ENCODE measurements at regions not wholly inside any gene's neighbourhood (a gene's known extent, or its start where the extent isn't known, plus 50 kb on each side); places are given as distances from the start of the nearest gene placed in this dataset.

DNA sequence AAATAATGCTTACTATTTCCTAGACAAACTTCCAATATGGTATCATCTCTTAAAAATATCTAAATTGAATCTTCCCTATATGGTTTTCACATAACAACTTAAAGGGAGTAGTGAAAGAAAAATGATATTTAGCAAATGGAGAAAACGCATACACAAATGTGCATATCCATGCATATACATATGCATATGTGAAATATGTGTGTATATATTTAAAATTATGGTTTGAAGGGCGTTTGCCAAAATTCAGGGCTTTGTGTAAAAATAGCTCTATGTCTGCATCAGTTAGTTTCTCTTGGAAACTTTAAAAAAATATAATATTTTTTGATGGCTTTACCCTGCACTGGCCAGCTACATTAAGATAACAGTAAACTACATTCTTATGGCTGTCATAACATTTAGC lies 986.7 kb downstream of the BCL11A start:
- Histone ChIP-seq H3K4me3 (no peak overlapping the region), H3K4me1 (no peaks in the 10 kb centered on the region), H3K27me3 (no peaks in the 10 kb centered on the region), H3K9me3 (no peaks in the 10 kb centered on the region), H3K27ac (no peak overlapping the region), H3K36me3 (no peaks in the 10 kb centered on the region)
- TF ChIP-seq, protein P1, sequence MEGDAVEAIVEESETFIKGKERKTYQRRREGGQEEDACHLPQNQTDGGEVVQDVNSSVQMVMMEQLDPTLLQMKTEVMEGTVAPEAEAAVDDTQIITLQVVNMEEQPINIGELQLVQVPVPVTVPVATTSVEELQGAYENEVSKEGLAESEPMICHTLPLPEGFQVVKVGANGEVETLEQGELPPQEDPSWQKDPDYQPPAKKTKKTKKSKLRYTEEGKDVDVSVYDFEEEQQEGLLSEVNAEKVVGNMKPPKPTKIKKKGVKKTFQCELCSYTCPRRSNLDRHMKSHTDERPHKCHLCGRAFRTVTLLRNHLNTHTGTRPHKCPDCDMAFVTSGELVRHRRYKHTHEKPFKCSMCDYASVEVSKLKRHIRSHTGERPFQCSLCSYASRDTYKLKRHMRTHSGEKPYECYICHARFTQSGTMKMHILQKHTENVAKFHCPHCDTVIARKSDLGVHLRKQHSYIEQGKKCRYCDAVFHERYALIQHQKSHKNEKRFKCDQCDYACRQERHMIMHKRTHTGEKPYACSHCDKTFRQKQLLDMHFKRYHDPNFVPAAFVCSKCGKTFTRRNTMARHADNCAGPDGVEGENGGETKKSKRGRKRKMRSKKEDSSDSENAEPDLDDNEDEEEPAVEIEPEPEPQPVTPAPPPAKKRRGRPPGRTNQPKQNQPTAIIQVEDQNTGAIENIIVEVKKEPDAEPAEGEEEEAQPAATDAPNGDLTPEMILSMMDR (IDR thresholded peaks at IDR 0.05), result no peak
- TF ChIP-seq POLR2A (IDR thresholded peaks at IDR 0.05) (no peak), EP300 (IDR thresholded peaks at IDR 0.05) (no peak), POLR2AphosphoS5 (IDR thresholded peaks at IDR 0.05) (no peak)
- no peak for DNase-seq (ENCODE audit: low spot score in 2 of 2)
- WGBS, result 80% methylated on average over 2 of the region's 2 CpGs

DNA sequence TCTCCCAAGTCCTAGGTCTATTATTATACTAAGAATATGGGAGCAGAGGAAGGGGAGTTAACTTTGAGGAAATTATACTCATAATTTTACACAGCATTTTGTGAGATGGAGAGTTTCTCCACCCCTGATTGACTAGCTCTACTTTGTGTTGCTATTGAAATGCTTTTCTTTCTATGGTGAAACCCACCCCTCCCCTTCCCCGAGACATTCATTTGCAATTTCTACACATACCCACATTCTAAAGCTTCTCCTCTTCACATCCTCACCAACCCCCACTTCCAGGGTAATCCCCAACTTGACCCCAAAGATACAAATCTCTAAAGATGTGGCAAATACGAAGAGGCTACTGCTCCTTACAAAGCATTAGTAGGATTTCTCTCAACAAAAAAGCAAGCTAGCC lies 992.2 kb downstream of the BCL11A start:
- WGBS, result 82% methylated on average over 2 of the region's 2 CpGs
- H3K9me3 ChIP-seq, result no peaks in the 10 kb centered on the region

DNA sequence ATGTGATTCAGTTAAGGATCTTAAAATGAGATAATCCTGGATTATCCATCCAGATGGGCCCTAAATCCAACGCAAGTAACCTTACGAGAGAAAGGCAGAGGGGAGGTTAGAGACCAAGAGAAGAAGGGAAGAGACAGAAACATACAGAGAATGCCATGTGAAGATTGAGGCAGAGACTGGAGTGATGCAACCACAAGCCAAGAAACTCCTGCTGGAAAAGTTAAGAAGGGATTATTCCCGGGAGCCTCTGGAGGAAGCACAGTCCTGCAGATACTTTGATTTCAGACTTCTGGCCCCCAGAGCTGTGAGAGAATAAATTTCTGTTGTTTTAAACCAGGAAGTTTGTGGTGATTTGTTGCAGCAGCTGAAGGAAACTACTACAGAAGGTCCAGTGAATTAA lies 992.7 kb downstream of the BCL11A start:
- WGBS, result 68% methylated on average over 3 of the region's 3 CpGs
- Histone ChIP-seq H3K4me3 (no peak overlapping the region), H3K36me3 (no peaks in the 10 kb centered on the region), H3K4me1 (no peaks in the 10 kb centered on the region), H3K27ac (no peak overlapping the region), H3K9me3 (no peaks in the 10 kb centered on the region), H3K27me3 (no peaks in the 10 kb centered on the region)
- no peak for DNase-seq (ENCODE audit: low spot score in 2 of 2)
- TF ChIP-seq POLR2AphosphoS5 (IDR thresholded peaks at IDR 0.05) (no peak), EP300 (IDR thresholded peaks at IDR 0.05) (no peak), POLR2A (IDR thresholded peaks at IDR 0.05) (no peak)
- TF ChIP-seq, protein P1 (IDR thresholded peaks at IDR 0.05), result no peak

More for the DNA sequence above, 992.2 kb downstream of the BCL11A start:
- no peak overlapping the region for H3K4me3 ChIP-seq
- H3K4me1 ChIP-seq, result no peaks in the 10 kb centered on the region
- H3K27me3 ChIP-seq, result no peaks in the 10 kb centered on the region
- no peaks in the 10 kb centered on the region for H3K36me3 ChIP-seq
- DNase-seq (ENCODE audit: low spot score in 2 of 2), result no peak
- TF ChIP-seq POLR2A (IDR thresholded peaks at IDR 0.05), result no peak
- TF ChIP-seq EP300 (IDR thresholded peaks at IDR 0.05), result no peak
- TF ChIP-seq, protein P1 (IDR thresholded peaks at IDR 0.05), result no peak
- TF ChIP-seq POLR2AphosphoS5 (IDR thresholded peaks at IDR 0.05), result no peak
- H3K27ac ChIP-seq, result no peak overlapping the region

DNA sequence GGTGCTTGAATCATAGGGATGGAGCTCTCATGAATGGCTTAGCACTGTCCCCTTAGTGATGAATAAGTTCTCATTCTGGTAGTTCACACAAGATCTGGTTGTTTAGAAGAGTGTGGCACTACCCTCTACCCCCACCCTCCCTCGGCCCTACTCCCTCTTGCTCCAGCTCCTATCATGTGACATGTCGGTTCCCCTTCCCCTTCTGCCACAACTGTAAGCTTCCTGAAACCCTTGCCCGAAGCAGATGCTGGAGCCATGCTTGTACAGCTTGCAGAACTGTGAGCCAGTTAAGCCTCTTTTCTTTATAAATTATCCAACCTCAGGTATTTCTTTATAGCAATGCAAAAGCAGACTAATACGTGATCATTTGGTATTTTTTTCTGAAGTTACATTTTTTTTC lies 1012.6 kb downstream of the BCL11A start:
- H3K27ac ChIP-seq, result no peak overlapping the region
- no peaks in the 10 kb centered on the region for H3K4me1 ChIP-seq
- no peak overlapping the region for H3K4me3 ChIP-seq
- DNase-seq (ENCODE audit: low spot score in 2 of 2), result no peak
- no peaks in the 10 kb centered on the region for H3K27me3 ChIP-seq
- 71% methylated on average over 4 of the region's 4 CpGs for WGBS
- H3K36me3 ChIP-seq, result no peaks in the 10 kb centered on the region
- TF ChIP-seq, protein P1 (IDR thresholded peaks at IDR 0.05), result no peak
- TF ChIP-seq POLR2AphosphoS5 (IDR thresholded peaks at IDR 0.05), result no peak
- no peak for TF ChIP-seq EP300 (IDR thresholded peaks at IDR 0.05)
- no peak for TF ChIP-seq POLR2A (IDR thresholded peaks at IDR 0.05)
- no peaks in the 10 kb centered on the region for H3K9me3 ChIP-seq

DNA sequence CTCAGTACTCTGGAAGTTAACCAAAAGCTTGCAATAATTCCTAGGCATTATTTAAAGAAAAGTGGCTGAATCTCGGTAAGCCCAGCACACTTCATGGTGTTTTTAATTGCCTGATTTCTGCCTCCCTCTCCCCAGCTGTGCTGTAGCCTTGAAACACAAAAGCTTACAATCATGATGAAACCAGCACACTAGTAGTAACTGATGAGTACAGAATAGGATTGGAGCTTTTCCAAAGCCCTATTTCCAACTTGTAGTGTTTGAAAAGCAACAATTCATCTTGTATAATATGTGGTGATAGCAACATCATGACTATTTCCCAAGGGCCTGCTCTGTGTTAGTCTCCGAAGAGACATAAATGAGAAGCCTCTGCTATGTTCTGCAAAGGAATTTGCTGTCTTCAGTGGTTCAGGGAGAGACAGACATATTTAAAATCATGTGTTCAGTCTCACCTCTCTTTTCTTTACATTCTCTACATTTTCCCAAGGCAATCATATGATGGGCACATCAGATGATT lies 1015.0 kb downstream of the BCL11A start:
- Histone ChIP-seq H3K27ac (no peak overlapping the region), H3K4me1 (no peaks in the 10 kb centered on the region), H3K27me3 (no peaks in the 10 kb centered on the region), H3K9me3 (no peaks in the 10 kb centered on the region), H3K36me3 (no peaks in the 10 kb centered on the region), H3K4me3 (no peak overlapping the region)
- TF ChIP-seq, protein P1 (IDR thresholded peaks at IDR 0.05), result no peak
- TF ChIP-seq POLR2A (IDR thresholded peaks at IDR 0.05), result no peak
- no peak for TF ChIP-seq POLR2AphosphoS5 (IDR thresholded peaks at IDR 0.05)
- no peak for TF ChIP-seq EP300 (IDR thresholded peaks at IDR 0.05)
- no peak for DNase-seq (ENCODE audit: low spot score in 2 of 2)
- WGBS, result 54% methylated on average over 2 of the region's 2 CpGs
